GM21423 (cell line): ENCODE measurements at regions not wholly inside any gene's neighbourhood (a gene's known extent, or its start where the extent isn't known, plus 50 kb on each side); places are given as distances from the start of the nearest gene placed in this dataset.

Source experiments
- ATAC-seq: cut with Tn5 transposase; IDR thresholded peaks from one replicate; pipeline ENCODE4 v1.9.1; 2021; ENCODE audit warnings: mild to moderate bottlenecking, moderate library complexity; ENCODE audit not compliant: unreplicated experiment

GRCh38 chr12:98180603-98181002, 334.8 kb upstream of the TMPO start:
- ATAC-seq: no peak

DNA sequence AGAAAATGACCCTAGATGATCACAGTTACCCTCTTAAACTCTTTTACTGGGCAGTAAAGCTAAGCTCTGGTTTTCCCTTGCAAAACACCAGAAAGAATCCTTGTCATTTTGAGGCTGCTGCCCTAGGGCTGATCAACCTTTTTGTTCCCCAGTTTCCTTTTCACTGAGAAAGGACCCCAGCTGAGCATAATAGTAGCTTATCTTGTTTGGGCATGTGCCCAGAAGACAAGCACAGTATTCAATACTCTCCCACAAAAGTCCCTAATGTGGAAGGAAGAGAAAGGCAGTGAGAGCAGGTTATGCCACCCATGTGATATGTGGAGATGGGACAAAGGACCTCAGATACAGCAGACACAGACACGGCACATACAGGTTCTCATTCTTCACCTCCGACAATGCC, 332.6 kb upstream of the TMPO start:
- no peak for ATAC-seq

GRCh38 chr12:98185606-98186005, 329.8 kb upstream of the TMPO start:
- ATAC-seq: no peak

GRCh38 chr12:98188650-98189077, 326.7 kb upstream of the TMPO start:
- no peak for ATAC-seq

- ATAC-seq: no peak
Measured at GRCh38 chr12:98194591-98194990, 320.8 kb upstream of the TMPO start.

DNA sequence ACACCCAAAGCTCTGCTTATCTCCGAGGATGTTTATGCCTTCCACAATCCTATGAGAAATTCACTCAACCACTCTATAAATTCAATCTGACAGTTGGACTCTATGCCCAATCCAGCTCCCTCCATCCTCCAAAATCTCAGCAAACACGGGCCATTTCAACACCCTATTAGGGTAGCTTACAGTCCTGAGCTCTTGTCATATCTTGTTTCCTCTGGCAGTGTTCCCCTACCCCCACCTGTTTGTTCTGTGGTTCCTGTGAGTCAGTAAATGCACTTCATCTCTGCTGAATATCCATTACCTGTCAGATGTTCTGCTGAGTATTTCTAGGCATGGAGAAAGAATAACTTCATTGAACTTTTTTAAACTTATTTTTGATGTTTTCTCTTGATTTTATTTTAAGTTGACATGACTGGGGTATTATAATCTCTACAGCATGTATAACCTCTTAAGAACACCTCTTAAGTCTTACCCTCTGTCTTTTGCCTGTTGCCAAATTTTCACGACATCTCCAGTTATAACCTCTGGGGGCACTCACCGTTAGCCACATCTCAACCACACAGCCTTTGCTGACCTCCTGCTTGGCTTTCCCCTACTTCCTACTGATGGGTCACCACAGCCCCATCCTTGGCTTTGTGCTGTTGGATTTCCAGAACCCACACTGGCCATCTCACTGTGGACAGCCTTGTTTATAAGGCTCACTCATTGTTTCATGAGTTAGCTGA, 317.0 kb upstream of the TMPO start:
- ATAC-seq: no peak

DNA sequence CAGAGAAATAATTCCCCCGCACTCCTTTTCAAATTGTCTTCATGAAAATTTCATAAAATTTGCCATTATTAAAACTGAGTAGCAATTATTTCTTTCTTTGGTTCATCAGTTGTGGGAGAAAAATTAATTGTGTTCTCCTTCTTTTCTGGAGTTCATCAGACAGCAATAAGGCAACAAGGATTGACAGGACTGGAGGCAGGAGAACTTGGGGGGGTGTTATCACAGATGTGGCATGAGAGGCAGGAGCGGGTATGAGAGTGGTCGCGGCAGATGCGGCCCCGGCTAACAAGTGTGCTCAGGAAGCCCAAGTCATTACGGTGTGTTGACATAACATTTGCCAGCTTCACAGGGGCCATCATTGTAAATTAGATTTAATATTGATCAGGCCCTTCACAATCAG, 306.6 kb upstream of the TMPO start:
- no peak for ATAC-seq

- no peak for ATAC-seq
Measured at GRCh38 chr12:98211909-98212695, 303.3 kb upstream of the TMPO start.

DNA sequence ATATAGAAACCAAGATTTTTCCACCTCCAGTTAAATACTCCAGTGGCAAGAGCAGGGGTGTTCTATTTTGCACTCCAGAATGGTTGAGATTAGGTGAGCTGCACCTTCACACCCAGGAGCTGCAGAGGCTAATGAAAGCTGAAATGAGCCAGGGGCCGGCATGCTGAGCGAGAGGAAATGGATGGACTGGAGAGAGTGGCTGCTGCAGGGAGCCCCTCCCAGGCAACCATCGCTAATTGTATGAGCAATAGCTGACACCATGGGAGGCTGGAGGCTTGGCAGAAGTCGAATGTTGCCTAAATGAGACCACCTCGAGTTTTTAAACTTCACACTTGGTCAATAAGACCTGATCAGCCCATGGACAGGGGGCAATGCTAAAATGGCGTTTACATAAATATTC, 301.8 kb upstream of the TMPO start:
- ATAC-seq: no peak

DNA sequence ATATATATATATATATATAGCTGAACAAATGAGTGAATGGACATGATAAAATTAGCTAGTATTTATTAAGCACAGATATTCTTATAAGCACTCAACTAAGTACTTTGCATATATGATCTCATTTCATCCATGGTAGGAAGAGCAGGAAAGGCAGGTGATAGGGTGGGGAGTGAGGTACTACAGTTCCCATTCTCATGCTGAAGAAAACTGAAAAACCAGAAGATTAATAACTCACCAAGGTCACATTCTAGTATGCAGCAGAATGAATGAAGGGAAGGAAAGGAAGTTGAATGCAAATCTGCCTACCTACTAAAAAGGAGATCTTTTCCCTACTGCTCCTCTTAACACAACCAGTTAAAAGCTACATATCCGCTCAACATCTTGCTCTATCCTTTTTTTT, 298.1 kb upstream of the TMPO start:
- ATAC-seq: peak; percentile 57

DNA sequence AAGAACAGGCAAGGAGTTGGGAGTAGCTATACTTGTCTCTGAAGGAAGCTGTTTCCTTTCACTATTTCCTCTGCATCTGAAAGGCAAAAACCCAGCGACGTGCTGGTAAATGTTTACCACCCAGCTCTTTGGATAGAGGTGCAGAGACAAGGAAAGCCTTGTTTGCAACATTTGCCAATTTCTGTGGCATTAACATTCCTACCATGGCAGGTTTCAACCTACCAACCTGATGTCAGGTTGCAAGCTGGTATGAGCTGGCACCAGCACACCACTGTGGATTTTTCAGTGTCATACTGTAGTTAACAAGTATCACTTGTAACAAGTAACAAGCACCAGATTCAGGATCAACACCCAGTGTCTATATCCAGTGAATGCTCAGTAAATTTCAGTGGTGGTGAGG, 294.8 kb upstream of the TMPO start:
- no peak for ATAC-seq

DNA sequence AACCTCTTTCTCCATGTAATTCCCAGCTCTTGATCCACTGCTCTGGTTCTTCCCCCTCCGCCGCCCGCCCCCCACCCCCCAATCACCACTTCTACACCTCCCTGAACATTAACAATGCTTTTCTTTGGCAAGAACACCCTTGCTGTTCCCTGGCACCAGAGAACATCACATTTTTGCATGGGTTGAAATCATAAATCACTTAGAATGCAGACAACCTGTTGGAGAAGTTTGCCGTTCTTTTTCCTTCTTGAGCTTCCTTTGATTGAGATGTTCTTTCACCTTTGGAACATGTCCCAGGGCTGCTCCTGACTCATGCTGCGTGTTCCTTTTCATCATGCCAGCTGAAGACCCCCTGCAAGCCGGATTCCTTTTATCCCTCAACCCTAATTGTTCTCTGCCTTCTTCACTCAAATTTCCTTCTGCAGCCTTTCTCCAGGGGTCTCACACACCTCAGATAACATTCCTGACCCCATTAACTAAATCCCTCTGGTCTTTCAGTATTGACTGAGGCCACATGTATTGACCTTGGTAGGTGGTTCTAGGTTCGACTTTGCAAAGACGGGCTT, 294.1 kb upstream of the TMPO start:
- no peak for ATAC-seq

- no peak for ATAC-seq
Measured at GRCh38 chr12:98222135-98222534, 293.3 kb upstream of the TMPO start.

- peak; percentile 89 for ATAC-seq
Measured at GRCh38 chr12:98224584-98225221, 290.7 kb upstream of the TMPO start.

DNA sequence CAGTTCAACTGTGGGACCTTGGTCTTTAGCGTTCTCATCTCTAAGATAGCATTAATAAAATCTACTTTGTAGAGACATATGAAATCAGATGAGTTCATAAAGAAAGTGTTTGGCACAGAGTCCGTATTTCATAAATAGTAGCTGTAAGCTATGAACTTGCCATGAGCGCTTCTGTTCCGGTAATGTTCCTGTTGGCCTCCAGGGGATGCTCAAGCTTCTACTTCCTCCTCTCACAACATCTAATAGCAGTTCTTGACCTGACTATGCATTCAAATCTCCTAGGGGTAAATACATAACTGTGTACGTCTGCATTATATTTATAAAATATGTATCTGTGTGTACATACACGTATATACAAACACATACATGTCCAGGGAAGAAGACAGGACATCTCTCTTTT, 288.2 kb upstream of the TMPO start:
- ATAC-seq: no peak

- no peak for ATAC-seq
Measured at GRCh38 chr12:98228683-98229539, 286.5 kb upstream of the TMPO start.

DNA sequence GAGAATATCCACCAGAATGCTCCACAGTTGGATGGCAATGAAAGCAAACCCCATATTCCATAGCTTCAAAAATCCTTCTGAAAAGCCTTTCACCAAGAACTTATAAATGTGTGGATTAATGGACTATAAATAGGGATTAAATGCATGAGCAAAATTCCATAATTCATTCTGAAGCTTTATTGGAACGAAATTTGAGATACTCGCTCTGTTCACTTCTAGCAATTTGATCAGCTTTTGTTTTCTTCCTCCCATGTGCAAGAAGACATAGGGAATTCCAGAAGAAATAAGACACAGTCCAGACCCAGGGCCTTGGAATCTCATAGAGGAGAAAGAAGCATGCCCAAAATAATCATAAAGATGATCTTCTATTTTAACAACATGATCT, 285.9 kb upstream of the TMPO start:
- ATAC-seq: no peak

- no peak for ATAC-seq
Measured at GRCh38 chr12:98232753-98233390, 282.5 kb upstream of the TMPO start.

DNA sequence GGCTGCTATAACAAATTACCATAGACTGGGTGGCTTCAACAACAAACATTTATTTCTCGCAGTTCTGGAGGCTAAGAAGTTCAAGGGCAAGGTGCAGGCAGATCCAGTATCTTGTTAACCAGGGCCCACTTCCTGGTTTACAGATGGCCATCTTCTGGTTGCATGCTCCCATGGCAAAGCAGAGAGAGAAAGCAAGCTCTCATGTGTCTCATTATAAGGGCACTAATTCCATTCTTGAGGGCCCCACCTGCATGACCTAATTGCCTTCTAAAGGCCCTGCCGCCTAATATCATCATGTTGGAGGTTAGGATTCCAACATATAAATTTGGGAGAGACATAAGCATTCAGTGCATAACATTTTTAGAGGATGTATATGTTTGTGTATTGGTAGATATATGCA, 280.1 kb upstream of the TMPO start:
- no peak for ATAC-seq

- ATAC-seq: no peak
Measured at GRCh38 chr12:98238515-98239130, 276.8 kb upstream of the TMPO start.
